ENCODE measurements at regions not wholly inside any gene's neighbourhood (a gene's known extent, or its start where the extent isn't known, plus 50 kb on each side); places are given as distances from the start of the nearest gene placed in this dataset.

DNA sequence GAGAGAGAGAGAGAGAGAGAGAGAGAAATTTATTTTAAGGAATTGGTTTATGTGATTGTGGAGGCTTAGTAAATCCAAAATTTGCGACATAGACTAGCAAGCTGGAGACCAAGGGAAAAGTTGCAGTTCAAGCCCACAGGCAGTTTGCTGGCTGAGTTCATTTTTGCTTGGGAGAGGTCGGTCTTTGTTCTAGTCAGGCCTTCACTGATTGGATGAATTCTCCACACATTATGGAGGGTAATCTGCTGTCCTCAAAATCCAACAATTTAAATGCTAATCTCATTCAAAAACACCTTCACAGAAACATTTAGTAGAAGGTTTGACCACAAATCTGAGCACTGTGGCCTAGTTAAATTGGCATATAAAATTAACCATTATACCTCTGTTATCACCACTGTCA is 439.6 kb downstream of the EPM2A start:
- H3K4me1 ChIP-seq (ENCODE audit: insufficient read depth, low read length) = no peaks in the 10 kb centered on the region
- H3K9me3 ChIP-seq (ENCODE audit: low read length) = no peaks in the 10 kb centered on the region
- H3K27me3 ChIP-seq (ENCODE audit: insufficient read depth, low read length) = no peaks in the 10 kb centered on the region
- H2AFZ ChIP-seq (ENCODE audit: low read depth, low read length) = no peak overlapping the region
- no peaks in the 10 kb centered on the region for H3K36me3 ChIP-seq (ENCODE audit: insufficient read depth, low read length)
- H3K4me3 ChIP-seq (ENCODE audit: low read length) = no peak overlapping the region

DNA sequence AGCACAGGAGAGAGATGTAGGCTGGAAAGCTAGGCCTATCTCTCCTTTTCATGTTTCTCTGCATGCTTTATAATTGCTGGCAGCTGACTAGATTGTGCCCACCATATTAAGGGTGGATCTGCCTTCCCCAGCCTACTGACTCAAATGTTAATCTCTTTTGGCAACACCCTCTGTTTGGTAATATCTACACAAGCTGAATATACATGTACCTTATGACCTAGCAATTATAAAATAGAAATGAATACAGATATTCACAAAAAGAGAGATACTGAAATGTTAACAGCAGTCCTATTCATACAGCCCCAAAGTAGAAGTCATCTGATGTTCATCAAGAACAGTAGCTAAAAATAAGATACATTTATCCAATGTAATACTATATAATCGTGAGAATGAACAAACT is 429.6 kb downstream of the EPM2A start:
- H3K4me3 ChIP-seq (ENCODE audit: low read length) = no peak overlapping the region
- no peaks in the 10 kb centered on the region for H3K9me3 ChIP-seq (ENCODE audit: low read length)
- H3K4me1 ChIP-seq (ENCODE audit: insufficient read depth, low read length) = no peaks in the 10 kb centered on the region
- no peak overlapping the region for H2AFZ ChIP-seq (ENCODE audit: low read depth, low read length)
- H3K36me3 ChIP-seq (ENCODE audit: insufficient read depth, low read length) = no peaks in the 10 kb centered on the region
- peaks cover 3% of the 10 kb centered on the region for H3K27me3 ChIP-seq (ENCODE audit: insufficient read depth, low read length)

DNA sequence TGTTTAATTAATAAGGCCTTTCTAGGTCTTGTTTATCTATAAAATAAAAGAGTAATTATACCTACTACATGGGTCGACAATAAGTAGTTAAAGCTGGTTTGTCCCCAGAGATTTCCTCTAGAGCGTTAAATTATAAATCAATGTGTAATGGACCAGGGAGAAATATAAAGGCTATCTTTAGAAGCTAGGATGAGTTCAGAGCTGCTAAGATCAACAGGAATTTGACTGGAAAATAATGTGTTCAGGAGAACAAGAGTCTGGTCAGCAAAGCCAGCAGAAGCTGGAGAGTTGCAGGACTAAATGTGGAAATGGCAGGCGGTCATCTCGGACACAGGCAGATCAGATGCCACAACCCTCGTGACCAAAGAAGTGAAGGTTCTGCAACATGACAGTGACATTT is 428.8 kb downstream of the EPM2A start:
- H3K4me1 ChIP-seq (ENCODE audit: insufficient read depth, low read length) = no peaks in the 10 kb centered on the region
- H2AFZ ChIP-seq (ENCODE audit: low read depth, low read length) = no peak overlapping the region
- no peaks in the 10 kb centered on the region for H3K36me3 ChIP-seq (ENCODE audit: insufficient read depth, low read length)

DNA sequence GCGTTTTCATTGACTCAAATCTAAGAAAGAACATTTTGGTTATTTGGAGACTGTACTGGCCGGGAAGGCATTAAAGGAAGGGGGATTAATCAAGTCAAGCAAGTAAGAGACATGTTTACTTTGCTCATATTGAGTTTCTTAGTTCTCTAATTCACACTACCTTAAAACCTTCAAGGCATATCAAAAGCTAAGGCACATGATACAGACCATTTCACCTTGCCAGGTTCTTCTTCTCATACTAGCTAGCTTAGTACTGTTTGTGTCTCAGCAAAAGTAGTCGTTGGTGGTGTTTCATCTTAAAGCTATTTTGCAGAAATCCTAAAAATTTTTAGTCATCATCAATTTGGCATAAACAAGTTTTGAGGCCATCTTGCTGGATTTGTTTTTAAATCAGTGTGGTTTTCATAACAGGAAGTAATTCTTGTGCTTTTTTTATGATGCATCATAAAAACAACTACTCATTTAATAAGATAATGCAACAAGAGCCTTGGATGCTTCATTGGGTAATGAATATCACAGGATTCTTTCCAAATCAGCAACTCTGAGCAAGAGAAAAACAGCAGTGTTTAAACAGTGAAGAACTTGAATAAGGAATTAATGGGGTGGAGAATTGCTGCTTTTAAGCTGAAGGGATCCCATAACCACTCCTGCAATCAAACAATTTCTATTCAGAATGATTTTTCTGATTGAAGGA is 425.3 kb downstream of the EPM2A start:
- Histone ChIP-seq H3K36me3 (ENCODE audit: insufficient read depth, low read length) (no peaks in the 10 kb centered on the region), H3K27me3 (ENCODE audit: insufficient read depth, low read length) (peaks cover 3% of the 10 kb centered on the region), H3K4me1 (ENCODE audit: insufficient read depth, low read length) (no peaks in the 10 kb centered on the region), H2AFZ (ENCODE audit: low read depth, low read length) (no peak overlapping the region), H3K4me3 (ENCODE audit: low read length) (no peak overlapping the region), H3K9me3 (ENCODE audit: low read length) (no peaks in the 10 kb centered on the region)

More for the DNA sequence above, 428.8 kb downstream of the EPM2A start:
- H3K27me3 ChIP-seq (ENCODE audit: insufficient read depth, low read length) = peaks cover 3% of the 10 kb centered on the region
- no peaks in the 10 kb centered on the region for H3K9me3 ChIP-seq (ENCODE audit: low read length)
- no peak overlapping the region for H3K4me3 ChIP-seq (ENCODE audit: low read length)

GRCh38 chr6:145312481-145312880 is 422.8 kb downstream of the EPM2A start:
- no peak overlapping the region for H2AFZ ChIP-seq (ENCODE audit: low read depth, low read length)
- H3K36me3 ChIP-seq (ENCODE audit: insufficient read depth, low read length) = no peaks in the 10 kb centered on the region
- H3K9me3 ChIP-seq (ENCODE audit: low read length) = no peaks in the 10 kb centered on the region
- no peak overlapping the region for H3K4me3 ChIP-seq (ENCODE audit: low read length)
- H3K27me3 ChIP-seq (ENCODE audit: insufficient read depth, low read length) = peaks cover 3% of the 10 kb centered on the region
- H3K4me1 ChIP-seq (ENCODE audit: insufficient read depth, low read length) = no peaks in the 10 kb centered on the region

DNA sequence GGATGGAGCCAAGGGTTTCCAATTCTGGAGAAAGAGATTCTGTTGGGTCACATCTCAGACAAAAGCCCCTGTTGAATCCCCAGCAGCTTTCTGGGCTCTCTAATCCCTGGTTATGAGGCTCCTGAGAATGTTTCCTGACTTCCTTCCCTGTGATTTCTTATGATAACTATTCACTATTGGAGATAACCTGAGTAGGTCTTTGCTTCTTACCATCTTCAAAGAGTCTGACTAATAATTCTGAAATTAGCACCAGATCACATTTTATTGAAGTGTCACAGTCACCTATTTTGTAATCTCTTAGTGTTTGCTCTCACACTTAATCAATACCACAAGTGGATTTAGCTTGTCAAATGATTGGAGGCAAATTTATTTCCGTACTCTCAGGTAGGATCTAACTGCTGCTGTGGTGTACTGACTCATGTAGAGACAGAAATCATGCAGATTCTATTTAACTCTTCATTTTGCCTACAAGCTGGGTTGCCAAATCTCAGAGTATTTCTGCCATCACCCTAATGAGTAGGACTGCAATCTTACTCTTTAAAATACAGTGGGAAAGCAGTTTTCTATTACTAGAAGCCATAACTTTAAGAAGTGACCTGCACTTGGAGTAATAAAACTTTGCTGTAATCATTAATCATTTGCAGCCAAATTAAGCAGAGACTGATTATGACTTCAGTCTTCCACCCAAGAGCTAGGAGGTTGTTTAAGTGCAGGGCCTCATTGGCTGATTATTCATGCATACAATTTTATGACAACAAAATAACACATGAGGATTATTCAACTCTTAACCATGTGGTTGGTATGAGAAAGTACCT is 422.1 kb downstream of the EPM2A start:
- Histone ChIP-seq H3K4me1 (ENCODE audit: insufficient read depth, low read length) (no peaks in the 10 kb centered on the region), H3K4me3 (ENCODE audit: low read length) (no peak overlapping the region), H3K27me3 (ENCODE audit: insufficient read depth, low read length) (peaks cover 3% of the 10 kb centered on the region), H2AFZ (ENCODE audit: low read depth, low read length) (no peak overlapping the region), H3K9me3 (ENCODE audit: low read length) (no peaks in the 10 kb centered on the region), H3K36me3 (ENCODE audit: insufficient read depth, low read length) (no peaks in the 10 kb centered on the region)

DNA sequence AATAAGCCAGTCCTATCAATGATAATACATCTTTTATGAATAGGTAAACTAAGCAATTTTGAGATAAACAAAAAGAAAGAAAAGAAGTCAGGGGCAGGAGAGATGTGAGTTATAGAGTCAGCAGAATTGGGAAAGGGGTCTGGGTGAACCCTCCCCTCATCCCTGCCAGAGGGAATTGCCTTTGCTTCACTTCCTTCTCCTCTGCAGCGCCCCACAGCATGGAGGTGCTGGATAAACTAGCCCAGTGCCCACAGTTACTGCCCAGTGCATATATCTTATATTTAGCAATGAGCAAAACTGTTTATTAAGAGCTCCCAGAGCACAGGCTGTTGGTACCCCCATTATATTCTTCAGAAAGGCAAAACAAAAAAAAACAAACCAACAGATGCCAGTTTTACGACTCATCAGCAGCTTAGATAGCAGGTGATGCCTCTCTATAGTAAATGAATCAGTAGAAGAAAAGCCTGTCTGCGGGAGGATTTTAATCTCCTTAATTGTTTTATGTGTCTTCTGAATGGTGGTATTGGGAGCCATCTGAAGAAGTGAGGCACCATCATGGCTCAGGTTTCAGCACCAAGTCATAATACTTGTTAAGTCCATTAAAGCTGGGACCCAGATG is 419.2 kb downstream of the EPM2A start:
- Histone ChIP-seq H3K27me3 (ENCODE audit: insufficient read depth, low read length) (no peaks in the 10 kb centered on the region), H3K4me1 (ENCODE audit: insufficient read depth, low read length) (no peaks in the 10 kb centered on the region), H2AFZ (ENCODE audit: low read depth, low read length) (no peak overlapping the region), H3K36me3 (ENCODE audit: insufficient read depth, low read length) (no peaks in the 10 kb centered on the region), H3K4me3 (ENCODE audit: low read length) (no peak overlapping the region), H3K9me3 (ENCODE audit: low read length) (no peaks in the 10 kb centered on the region)

- Histone ChIP-seq H3K4me1 (ENCODE audit: insufficient read depth, low read length) (no peaks in the 10 kb centered on the region), H3K9me3 (ENCODE audit: low read length) (no peaks in the 10 kb centered on the region), H3K36me3 (ENCODE audit: insufficient read depth, low read length) (no peaks in the 10 kb centered on the region), H3K27me3 (ENCODE audit: insufficient read depth, low read length) (no peaks in the 10 kb centered on the region), H3K4me3 (ENCODE audit: low read length) (no peak overlapping the region), H2AFZ (ENCODE audit: low read depth, low read length) (no peak overlapping the region)
These were observed 416.4 kb downstream of the EPM2A start for GRCh38 chr6:145318952-145319351.

- no peak overlapping the region for H2AFZ ChIP-seq (ENCODE audit: low read depth, low read length)
- H3K4me1 ChIP-seq (ENCODE audit: insufficient read depth, low read length) = no peaks in the 10 kb centered on the region
- no peaks in the 10 kb centered on the region for H3K9me3 ChIP-seq (ENCODE audit: low read length)
- H3K27me3 ChIP-seq (ENCODE audit: insufficient read depth, low read length) = no peaks in the 10 kb centered on the region
- H3K4me3 ChIP-seq (ENCODE audit: low read length) = no peak overlapping the region
- no peaks in the 10 kb centered on the region for H3K36me3 ChIP-seq (ENCODE audit: insufficient read depth, low read length)
These were observed 415.7 kb downstream of the EPM2A start for GRCh38 chr6:145319605-145320004.

DNA sequence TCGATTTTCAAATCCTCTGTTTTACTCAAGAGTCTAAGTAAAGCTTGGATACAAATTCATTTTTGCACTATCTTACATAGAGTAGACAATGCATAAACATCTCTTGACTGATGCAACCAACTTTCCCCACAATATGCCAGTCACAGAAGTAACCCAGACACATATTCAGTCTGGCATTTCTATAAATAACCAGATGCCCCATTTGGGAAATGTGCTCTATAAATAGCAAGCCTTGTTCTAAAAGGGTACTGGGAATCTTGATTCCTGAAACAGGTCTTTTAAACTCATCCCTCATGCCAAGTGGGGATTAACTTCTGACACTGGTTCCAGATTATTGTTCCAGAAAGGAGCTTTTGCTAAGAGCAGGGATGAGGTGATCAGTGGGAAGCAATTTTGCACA is 411.7 kb downstream of the EPM2A start:
- Histone ChIP-seq H2AFZ (ENCODE audit: low read depth, low read length) (no peak overlapping the region), H3K36me3 (ENCODE audit: insufficient read depth, low read length) (no peaks in the 10 kb centered on the region), H3K9me3 (ENCODE audit: low read length) (no peaks in the 10 kb centered on the region), H3K27me3 (ENCODE audit: insufficient read depth, low read length) (no peaks in the 10 kb centered on the region), H3K4me1 (ENCODE audit: insufficient read depth, low read length) (no peaks in the 10 kb centered on the region), H3K4me3 (ENCODE audit: low read length) (no peak overlapping the region)

- Histone ChIP-seq H2AFZ (ENCODE audit: low read depth, low read length) (no peak overlapping the region), H3K4me3 (ENCODE audit: low read length) (no peak overlapping the region), H3K36me3 (ENCODE audit: insufficient read depth, low read length) (no peaks in the 10 kb centered on the region), H3K27me3 (ENCODE audit: insufficient read depth, low read length) (no peaks in the 10 kb centered on the region), H3K4me1 (ENCODE audit: insufficient read depth, low read length) (peaks cover 3% of the 10 kb centered on the region), H3K9me3 (ENCODE audit: low read length) (no peaks in the 10 kb centered on the region)
These were observed 407.7 kb downstream of the EPM2A start for GRCh38 chr6:145327586-145327985.

- no peaks in the 10 kb centered on the region for H3K9me3 ChIP-seq (ENCODE audit: low read length)
- no peak overlapping the region for H2AFZ ChIP-seq (ENCODE audit: low read depth, low read length)
- H3K27me3 ChIP-seq (ENCODE audit: insufficient read depth, low read length) = peaks cover 4% of the 10 kb centered on the region
- peaks cover 3% of the 10 kb centered on the region for H3K4me1 ChIP-seq (ENCODE audit: insufficient read depth, low read length)
- H3K36me3 ChIP-seq (ENCODE audit: insufficient read depth, low read length) = no peaks in the 10 kb centered on the region
- no peak overlapping the region for H3K4me3 ChIP-seq (ENCODE audit: low read length)
These were observed 406.1 kb downstream of the EPM2A start for GRCh38 chr6:145329257-145329656.

GRCh38 chr6:145331066-145331465 is 404.3 kb downstream of the EPM2A start:
- no peak overlapping the region for H2AFZ ChIP-seq (ENCODE audit: low read depth, low read length)
- H3K36me3 ChIP-seq (ENCODE audit: insufficient read depth, low read length) = no peaks in the 10 kb centered on the region
- H3K9me3 ChIP-seq (ENCODE audit: low read length) = no peaks in the 10 kb centered on the region
- peaks cover 4% of the 10 kb centered on the region for H3K27me3 ChIP-seq (ENCODE audit: insufficient read depth, low read length)
- peaks cover 3% of the 10 kb centered on the region for H3K4me1 ChIP-seq (ENCODE audit: insufficient read depth, low read length)
- no peak overlapping the region for H3K4me3 ChIP-seq (ENCODE audit: low read length)

Measured in neuron (in vitro differentiated cells).